Lower leg skin (tissue), 3 donors: ENCODE measurements at regions not wholly inside any gene's neighbourhood (a gene's known extent, or its start where the extent isn't known, plus 50 kb on each side); places are given as distances from the start of the nearest gene placed in this dataset.

Experiments used
- POLR2A ChIP-seq, 2 donors: fragments of 450-650 bp; IDR thresholded peaks; one replicate each; pipeline ENCODE4 v1.6.1; 2016 to 2017; ENCODE audit warnings: antibody characterized with exemption in 2 of 2, mild to moderate bottlenecking in 1 of 2, moderate library complexity in 1 of 2
- TF ChIP-seq, protein P1 (sequence below), 3 donors: fragments of 450-650 bp; IDR thresholded peaks; one replicate each; pipeline ENCODE4 v1.5.1; 2016; ENCODE audit warnings: antibody characterized with exemption in 3 of 3, mild to moderate bottlenecking in 3 of 3, moderate library complexity in 2 of 3

GRCh38 chr6:105514306-105514705 is 111.4 kb upstream of the PREP start:
- TF ChIP-seq, protein P1, sequence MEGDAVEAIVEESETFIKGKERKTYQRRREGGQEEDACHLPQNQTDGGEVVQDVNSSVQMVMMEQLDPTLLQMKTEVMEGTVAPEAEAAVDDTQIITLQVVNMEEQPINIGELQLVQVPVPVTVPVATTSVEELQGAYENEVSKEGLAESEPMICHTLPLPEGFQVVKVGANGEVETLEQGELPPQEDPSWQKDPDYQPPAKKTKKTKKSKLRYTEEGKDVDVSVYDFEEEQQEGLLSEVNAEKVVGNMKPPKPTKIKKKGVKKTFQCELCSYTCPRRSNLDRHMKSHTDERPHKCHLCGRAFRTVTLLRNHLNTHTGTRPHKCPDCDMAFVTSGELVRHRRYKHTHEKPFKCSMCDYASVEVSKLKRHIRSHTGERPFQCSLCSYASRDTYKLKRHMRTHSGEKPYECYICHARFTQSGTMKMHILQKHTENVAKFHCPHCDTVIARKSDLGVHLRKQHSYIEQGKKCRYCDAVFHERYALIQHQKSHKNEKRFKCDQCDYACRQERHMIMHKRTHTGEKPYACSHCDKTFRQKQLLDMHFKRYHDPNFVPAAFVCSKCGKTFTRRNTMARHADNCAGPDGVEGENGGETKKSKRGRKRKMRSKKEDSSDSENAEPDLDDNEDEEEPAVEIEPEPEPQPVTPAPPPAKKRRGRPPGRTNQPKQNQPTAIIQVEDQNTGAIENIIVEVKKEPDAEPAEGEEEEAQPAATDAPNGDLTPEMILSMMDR (IDR thresholded peaks at IDR 0.05), result no peak
- TF ChIP-seq POLR2A (IDR thresholded peaks at IDR 0.05), result no peak
